HepG2 (cell line): ENCODE measurements at regions not wholly inside any gene's neighbourhood (a gene's known extent, or its start where the extent isn't known, plus 50 kb on each side); places are given as distances from the start of the nearest gene placed in this dataset.

Source experiments
- BHLHE40 ChIP-seq: IDR thresholded peaks from 2 replicates; pipeline ENCODE4 v1.6.1; 2011; ENCODE audit warnings: low read length, improper control_type of control experiment
- KLF15 ChIP-seq: sonication (generic); formaldehyde crosslinking; IDR thresholded peaks from 2 replicates; pipeline ENCODE4 v1.8.1; 2023; ENCODE audit warnings: borderline replicate concordance, mild to moderate bottlenecking, inconsistent platforms, missing genetic modification reagents, mixed read lengths
- PHB2 ChIP-seq: fragments of 450-650 bp; IDR thresholded peaks from 2 replicates; pipeline ENCODE4 v1.6.1; 2018; ENCODE audit not compliant: partially characterized antibody
- RELA ChIP-seq: sonication (generic); formaldehyde crosslinking; IDR thresholded peaks from 2 replicates; pipeline ENCODE4 v1.4.0; 2020; ENCODE audit warnings: missing genetic modification reagents

DNA sequence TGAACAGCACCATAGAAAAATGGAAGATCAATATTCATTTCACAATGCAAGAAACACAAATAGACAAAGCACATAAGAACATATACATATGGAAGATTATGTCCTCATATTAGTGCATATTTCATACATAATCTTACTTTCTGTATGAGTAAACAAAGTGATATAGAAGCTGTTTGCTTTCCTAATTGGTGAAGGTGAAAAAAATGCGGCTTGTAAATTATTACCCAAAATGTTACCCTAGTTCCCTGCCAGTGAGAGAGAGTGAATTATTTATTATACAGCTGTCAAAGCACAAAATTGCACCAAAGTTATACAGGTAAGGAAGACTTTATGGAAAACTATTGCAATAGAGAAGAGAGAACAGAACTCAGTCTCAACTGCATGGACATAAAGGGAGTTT lies 1485.0 kb upstream of the CDH9 start:
- TF ChIP-seq KLF15 (CRISPR knock-in tag) = no peak
- TF ChIP-seq PHB2 = no peak
- no peak for TF ChIP-seq BHLHE40
- TF ChIP-seq RELA (CRISPR knock-in tag) = no peak
